DMS 273 treated with DMSO at 0.1 percent for 48 hours (cell line): ENCODE measurements at regions not wholly inside any gene's neighbourhood (a gene's known extent, or its start where the extent isn't known, plus 50 kb on each side); places are given as distances from the start of the nearest gene placed in this dataset.

Source experiments
- DNase-seq: peaks from one replicate; lab custom pipeline; 2025; lab: John Stamatoyannopoulos, UW

- DNase-seq = no peak
Measured at GRCh38 chr2:239586651-239587310, 186.0 kb upstream of the HDAC4 start.

DNA sequence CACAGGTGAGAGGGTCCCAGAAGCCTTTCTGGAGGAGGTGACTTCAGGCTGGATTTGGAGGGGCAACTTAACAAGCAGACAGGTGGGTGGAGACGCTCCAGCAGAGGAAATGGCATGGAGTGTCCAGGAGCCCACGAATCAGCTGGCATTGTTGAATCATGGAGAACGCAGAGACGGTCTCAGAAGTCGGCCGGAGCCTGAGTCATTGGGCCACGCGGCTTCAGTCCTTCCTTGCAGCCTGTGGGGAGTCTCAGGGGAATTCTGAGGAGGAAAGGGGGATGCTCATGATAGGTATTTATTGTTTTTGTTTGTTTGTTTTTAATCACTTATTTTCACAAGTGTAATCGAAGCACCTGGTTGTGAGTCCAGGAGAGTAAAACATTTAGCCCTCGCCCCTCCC lies 184.6 kb upstream of the HDAC4 start:
- DNase-seq = no peak

GRCh38 chr2:239584986-239585385 lies 184.2 kb upstream of the HDAC4 start:
- DNase-seq = no peak

DNA sequence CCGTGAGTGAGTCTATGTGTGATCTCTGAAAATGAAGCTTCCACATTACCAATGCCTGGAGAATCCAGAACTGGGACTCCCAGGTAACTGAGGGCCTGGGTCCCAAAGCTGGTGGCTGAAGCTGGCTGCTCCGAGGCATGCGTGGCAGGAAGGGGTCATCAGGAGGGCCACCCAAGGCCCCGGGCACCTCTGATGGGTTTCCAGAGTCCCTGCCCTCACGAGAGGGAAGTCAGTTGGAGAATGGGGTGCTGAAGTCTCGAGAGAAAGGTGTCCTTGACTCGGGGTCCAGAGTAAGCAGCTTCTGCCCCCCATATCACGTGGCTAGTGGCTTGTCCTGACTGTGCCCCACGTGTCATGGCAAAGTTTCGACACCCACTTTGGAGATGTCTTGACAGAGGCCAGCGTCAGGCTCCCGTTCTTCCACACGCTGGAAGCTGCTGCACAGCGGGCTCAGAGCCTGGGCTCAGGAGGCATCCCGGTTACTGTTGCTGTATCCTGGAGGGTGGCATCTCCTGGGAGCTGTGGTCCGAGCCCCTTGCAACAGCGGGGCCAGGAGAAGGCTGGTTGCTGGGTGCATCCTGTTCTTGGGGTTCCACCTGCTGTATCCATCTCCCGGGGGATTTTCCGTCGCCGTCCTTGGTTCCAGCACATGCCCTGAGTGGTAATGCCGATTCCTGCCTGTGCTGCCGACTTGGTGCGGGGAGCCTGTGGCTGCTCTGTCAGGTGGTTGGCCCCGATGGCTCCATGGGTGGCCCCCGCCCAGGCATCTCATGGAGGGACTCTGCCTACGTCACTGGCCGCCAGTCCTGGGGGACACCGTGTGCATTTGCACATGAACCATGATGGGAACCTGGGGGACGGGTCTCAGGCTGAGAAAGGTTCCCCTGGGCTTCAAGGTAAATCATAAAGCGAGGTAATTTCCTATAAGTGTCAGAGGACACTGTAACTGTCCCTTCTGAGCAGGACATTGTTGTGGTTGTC lies 183.3 kb upstream of the HDAC4 start:
- no peak for DNase-seq

- DNase-seq = no peak
Measured at GRCh38 chr2:239583171-239583878, 182.5 kb upstream of the HDAC4 start.

- no peak for DNase-seq
Measured at GRCh38 chr2:239582476-239582875, 181.7 kb upstream of the HDAC4 start.

- no peak for DNase-seq
Measured at GRCh38 chr2:239581352-239581901, 180.6 kb upstream of the HDAC4 start.

DNA sequence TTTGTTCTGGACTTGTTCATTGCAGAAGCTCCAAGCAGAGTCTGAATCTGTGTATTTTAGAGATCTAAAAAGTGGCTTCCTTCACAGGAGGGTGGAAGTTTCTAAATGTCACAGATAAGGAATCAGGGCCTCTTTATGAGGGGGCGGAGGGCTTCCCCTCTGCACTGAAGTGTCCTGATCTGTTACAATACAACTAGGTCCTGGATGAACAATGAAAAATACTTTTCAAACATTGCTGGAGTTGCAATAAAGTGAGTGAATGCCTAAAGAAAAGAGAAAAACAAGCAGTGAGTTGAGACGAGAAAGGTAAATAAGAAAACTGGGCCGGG lies 179.3 kb upstream of the HDAC4 start:
- no peak for DNase-seq

- DNase-seq = no peak
Measured at GRCh38 chr2:239579524-239580198, 178.8 kb upstream of the HDAC4 start.

- no peak for DNase-seq
Measured at GRCh38 chr2:239579081-239579480, 178.3 kb upstream of the HDAC4 start.

GRCh38 chr2:239578381-239578780 lies 177.6 kb upstream of the HDAC4 start:
- DNase-seq = no peak

DNA sequence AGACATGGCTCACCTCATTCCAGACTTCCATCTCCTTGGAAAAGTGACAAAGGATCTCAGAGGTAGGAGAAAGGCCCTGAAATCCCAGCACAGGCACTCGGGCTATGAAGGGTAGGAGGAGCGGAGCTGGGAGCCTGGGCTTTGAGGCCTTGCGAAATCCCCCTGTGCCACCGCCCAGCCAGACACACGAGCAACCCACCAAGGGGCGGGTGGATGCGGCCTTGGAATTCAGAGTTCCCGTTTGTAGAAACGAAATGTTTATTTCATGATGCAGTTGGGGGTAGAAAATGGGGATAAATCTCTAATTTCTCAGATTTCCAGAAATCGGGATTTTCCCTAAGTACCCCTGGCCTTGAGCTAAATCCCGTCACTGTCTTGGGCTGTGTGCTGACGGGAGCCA lies 177.1 kb upstream of the HDAC4 start:
- no peak for DNase-seq

DNA sequence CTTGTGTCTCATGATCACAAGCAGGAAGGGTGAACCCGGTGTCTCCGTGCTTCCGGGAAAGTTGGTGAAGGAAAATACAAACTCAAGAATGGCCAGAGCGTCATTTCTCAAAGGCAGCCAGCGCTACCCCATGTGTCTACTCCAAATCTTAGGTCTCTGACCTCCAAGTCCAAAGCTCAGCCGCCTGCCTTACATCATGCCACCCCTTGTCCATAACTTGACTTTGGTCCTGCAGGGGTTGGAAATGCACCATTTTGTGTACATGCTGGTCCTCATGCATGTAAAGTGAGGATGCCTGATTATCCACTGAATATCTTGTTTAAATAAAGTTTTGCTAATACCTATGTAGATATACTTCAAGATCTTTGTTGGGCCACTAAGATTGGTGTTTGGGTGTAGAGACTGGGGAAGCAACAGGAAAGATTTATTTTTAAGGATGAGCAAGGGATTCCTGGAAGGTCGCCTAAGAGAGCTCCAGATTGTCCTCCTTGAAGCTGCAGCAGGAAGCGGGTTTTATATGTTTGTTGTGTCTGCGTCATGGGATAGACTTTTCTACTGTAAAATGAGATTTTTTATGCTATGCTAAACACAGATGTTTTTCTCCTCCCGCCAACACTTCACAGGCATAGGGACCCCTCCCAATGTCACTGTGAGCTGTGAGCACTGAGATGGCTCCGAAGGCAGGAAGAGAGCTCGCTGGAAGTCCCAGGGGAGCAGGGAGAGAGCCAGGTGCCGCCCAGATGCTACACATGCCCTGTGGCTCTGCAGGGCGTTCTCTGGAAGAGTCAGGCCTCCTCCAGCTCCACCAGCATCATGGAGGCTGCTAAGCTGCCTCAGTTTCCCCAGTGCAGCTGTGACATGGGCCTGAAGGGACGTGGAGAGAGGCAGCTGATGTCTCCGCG lies 176.2 kb upstream of the HDAC4 start:
- no peak for DNase-seq

GRCh38 chr2:239575931-239576445 lies 175.2 kb upstream of the HDAC4 start:
- DNase-seq = no peak

DNA sequence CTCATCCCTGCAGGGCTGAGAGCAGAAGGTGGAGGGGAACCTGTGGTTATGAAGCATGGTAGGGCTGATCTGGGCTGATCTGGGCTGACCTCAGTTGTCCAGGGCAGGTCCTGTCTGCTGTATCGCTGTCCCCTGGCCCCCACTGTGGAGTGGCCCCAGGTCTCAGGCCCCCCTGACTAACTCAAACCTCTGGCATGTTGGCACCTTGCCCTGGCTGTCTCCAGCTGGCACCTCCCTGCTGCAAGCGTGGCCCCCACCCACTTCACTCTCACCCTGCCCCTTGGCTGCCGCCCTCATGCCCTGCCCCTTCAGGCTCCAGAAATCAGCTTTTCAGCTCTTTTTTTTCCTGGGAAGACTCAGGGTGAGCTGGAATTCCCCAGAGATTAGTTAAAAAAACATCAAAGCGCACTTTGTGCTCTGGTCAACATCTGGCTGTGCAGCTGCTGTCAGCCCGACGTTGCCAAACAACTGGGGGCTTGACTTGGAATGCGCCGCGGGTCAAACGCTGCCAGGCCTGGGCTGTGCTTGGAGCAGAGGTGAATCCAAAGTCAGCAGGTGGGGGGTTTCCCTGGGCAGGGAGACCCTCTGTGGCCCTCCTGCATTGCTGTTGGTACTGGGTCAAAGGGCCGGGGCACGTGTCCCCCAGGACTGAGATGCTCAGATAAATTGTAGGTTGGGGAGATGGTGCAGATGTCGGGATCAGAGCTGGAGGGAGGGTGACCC lies 173.8 kb upstream of the HDAC4 start:
- no peak for DNase-seq

- DNase-seq = no peak
Measured at GRCh38 chr2:239574054-239574433, 173.2 kb upstream of the HDAC4 start.

GRCh38 chr2:239570971-239571520 lies 170.2 kb upstream of the HDAC4 start:
- no peak for DNase-seq

DNA sequence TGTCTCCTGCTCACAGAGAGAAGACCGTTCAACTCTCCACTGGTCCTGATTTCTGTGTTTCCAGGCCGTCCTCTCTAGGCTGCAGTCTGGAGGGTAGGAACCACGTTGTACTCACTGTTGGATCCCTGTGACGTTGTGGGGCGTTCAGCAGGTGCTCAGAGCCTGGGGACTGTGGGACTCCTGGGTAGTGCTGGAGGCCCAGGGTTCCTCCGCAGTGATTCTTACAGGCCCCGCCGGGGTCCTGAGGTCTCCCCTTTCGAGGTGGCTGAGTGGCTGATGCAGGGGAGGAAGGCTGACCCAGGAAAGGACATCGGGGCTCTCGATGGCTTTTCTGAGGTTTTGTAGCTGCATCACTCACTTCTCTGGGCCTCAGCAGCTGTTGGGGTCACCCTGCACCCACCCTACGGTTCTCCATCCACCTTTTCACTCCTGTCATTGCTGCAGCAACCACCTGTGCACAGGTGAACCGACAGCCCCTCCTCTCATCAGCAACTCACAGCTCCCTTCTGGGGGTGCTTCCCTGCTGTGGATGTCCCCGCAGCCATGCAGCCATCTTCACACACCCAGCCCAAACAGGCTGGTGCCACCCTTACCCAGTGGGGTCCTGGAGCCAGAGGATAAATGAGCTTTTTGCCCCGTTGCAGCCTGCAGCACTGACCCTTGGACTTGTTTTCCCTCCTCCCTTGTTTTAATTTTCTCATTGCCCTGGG lies 169.6 kb upstream of the HDAC4 start:
- DNase-seq = no peak
